Spleen (tissue), 7 donors: ENCODE measurements at regions not wholly inside any gene's neighbourhood (a gene's known extent, or its start where the extent isn't known, plus 50 kb on each side); places are given as distances from the start of the nearest gene placed in this dataset.

Experiments
- CTCF ChIP-seq, 11 experiments: fragments of 200-600 bp in 7 of 11; fragments of 450-650 bp in 4 of 11; sonication (generic) in 4 of 11; IDR thresholded peaks in 8 of 11; conservative IDR thresholded peaks in 3 of 11; 1 replicate in 7 of 11; 2 replicates in 4 of 11; pipeline versions ENCODE4 v1.4.0 to v1.8.0; 2016 to 2021; ENCODE audit warnings: antibody characterized with exemption in 11 of 11, inconsistent platforms in 4 of 11, mild to moderate bottlenecking in 1 of 11
- POLR2A ChIP-seq, 3 donors: fragments of 450-650 bp; IDR thresholded peaks; one replicate each; pipeline ENCODE4 v1.5.1; 2017; ENCODE audit warnings: antibody characterized with exemption in 3 of 3, mild to moderate bottlenecking in 1 of 3
- POLR2AphosphoS5 ChIP-seq, 3 donors: sonication (generic); formaldehyde crosslinking; IDR thresholded peaks; one replicate each; pipeline ENCODE4 v1.5.1; 2017; ENCODE audit warnings: antibody characterized with exemption in 3 of 3
- donor health status: DM: no; HTN: no; CAD: no; lungs with moderate emphysema.
- donor health status: DM: no; HTN: no; CAD: no.
- donor health status: DM: no; HTN: no; CAD: no.

GRCh38 chr13:86188170-86188569 is 389.0 kb upstream of the SLITRK6 start:
- no peak for TF ChIP-seq CTCF (IDR thresholded peaks at IDR 0.05 in 8 of 11, conservative IDR thresholded peaks at IDR 0.05 in 3 of 11)
- TF ChIP-seq POLR2A (IDR thresholded peaks at IDR 0.05), result no peak
- no peak for TF ChIP-seq POLR2AphosphoS5 (IDR thresholded peaks at IDR 0.05)
